Liver (tissue), 3 donors: ENCODE measurements at regions not wholly inside any gene's neighbourhood (a gene's known extent, or its start where the extent isn't known, plus 50 kb on each side); places are given as distances from the start of the nearest gene placed in this dataset.

Experiments used
- ATF3 ChIP-seq: IDR thresholded peaks from 2 replicates; pipeline ENCODE4 v1.6.1; 2016; ENCODE audit warnings: antibody characterized with exemption
- CTCF ChIP-seq: fragments of 150-350 bp; IDR thresholded peaks from 2 replicates; pipeline ENCODE4 v1.5.1; 2017; ENCODE audit warnings: improper control_type of control experiment, low read depth, low read length; ENCODE audit not compliant: missing input control
- EGR1 ChIP-seq, 2 donors: IDR thresholded peaks; 2 replicates each; pipeline ENCODE4 v1.6.1; 2016 to 2018; ENCODE audit warnings: antibody characterized with exemption in 2 of 2, low read depth in 2 of 2
- FOXA2 ChIP-seq: IDR thresholded peaks from 2 replicates; pipeline ENCODE4 v1.6.1; 2016; ENCODE audit warnings: antibody characterized with exemption
- GABPA ChIP-seq, 2 donors: IDR thresholded peaks in 1 of 2; conservative IDR thresholded peaks in 1 of 2; 2 replicates each; pipeline ENCODE4 v1.6.1; 2016; ENCODE audit warnings: antibody characterized with exemption in 2 of 2, mild to moderate bottlenecking in 1 of 2, moderate library complexity in 1 of 2
- HNF4G ChIP-seq: IDR thresholded peaks from 2 replicates; pipeline ENCODE4 v1.6.1; 2016; ENCODE audit warnings: antibody characterized with exemption
- MAX ChIP-seq: IDR thresholded peaks from 2 replicates; pipeline ENCODE4 v1.6.1; 2016; ENCODE audit warnings: antibody characterized with exemption
- RAD21 ChIP-seq, 2 donors: IDR thresholded peaks; 2 replicates each; pipeline ENCODE4 v1.6.1; 2016; ENCODE audit warnings: antibody characterized with exemption in 2 of 2, mild to moderate bottlenecking in 2 of 2
- REST ChIP-seq: IDR thresholded peaks from 2 replicates; pipeline ENCODE4 v1.6.1; 2016; ENCODE audit warnings: antibody characterized with exemption, mild to moderate bottlenecking
- TAF1 ChIP-seq: conservative IDR thresholded peaks from 2 replicates; pipeline ENCODE4 v1.6.1; 2016; ENCODE audit warnings: antibody characterized with exemption, mild to moderate bottlenecking
- YY1 ChIP-seq: IDR thresholded peaks from 2 replicates; pipeline ENCODE4 v1.6.1; 2016; ENCODE audit warnings: antibody characterized with exemption, mild to moderate bottlenecking
- donor health status: healthy.
- donor health status: healthy.

GRCh38 chr20:5678777-5679176, 68.0 kb upstream of the GPCPD1 start:
- no peak for TF ChIP-seq EGR1 (IDR thresholded peaks at IDR 0.05; ENCODE audit: low read depth in 2 of 2)
- TF ChIP-seq CTCF, result no peak
- no peak for TF ChIP-seq GABPA (IDR thresholded peaks at IDR 0.05 in 1 of 2, conservative IDR thresholded peaks at IDR 0.05 in 1 of 2)
- TF ChIP-seq TAF1, result no peak
- TF ChIP-seq REST, result no peak
- TF ChIP-seq HNF4G, result no peak
- no peak for TF ChIP-seq ATF3
- TF ChIP-seq FOXA2, result no peak
- TF ChIP-seq MAX, result no peak
- no peak for TF ChIP-seq YY1
- TF ChIP-seq RAD21 (IDR thresholded peaks at IDR 0.05), result no peak
